ENCODE measurements at regions not wholly inside any gene's neighbourhood (a gene's known extent, or its start where the extent isn't known, plus 50 kb on each side); places are given as distances from the start of the nearest gene placed in this dataset.

- Mint-ChIP-seq H3K9me3 (0 out of 2 replicates have a peak, but pooled peaks cover 3% of the 10 kb centered on the region), H3K36me3 (no peaks in the 10 kb centered on the region), H3K27me3 (ENCODE audit: low read depth) (no peaks in the 10 kb centered on the region; the same call in 1 of the 2 replicates), H3K27ac (no peak overlapping the region; the same call in 1 of the 2 replicates), H3K4me3 (no peak overlapping the region), H3K4me1 (no peaks in the 10 kb centered on the region)
- ATAC-seq (no peak), DNase-seq (ENCODE audit: low spot score) (no peak)
- CTCF ChIA-PET, result no interaction called here
- POLR2A ChIA-PET, result no interaction called here
- no peak for TF ChIP-seq RORB (CRISPR knock-in tag; IDR thresholded peaks at IDR 0.05)
- no peak for TF ChIP-seq ETV6 (CRISPR knock-in tag; IDR thresholded peaks at IDR 0.05)
- no peak for TF ChIP-seq ZNF317 (CRISPR knock-in tag; IDR thresholded peaks at IDR 0.05; ENCODE audit: borderline replicate concordance, low read depth)
- TF ChIP-seq AFF4 (CRISPR knock-in tag; IDR thresholded peaks at IDR 0.05; ENCODE audit: borderline replicate concordance), result no peak
- no peak for TF ChIP-seq E2F1 (CRISPR knock-in tag; IDR thresholded peaks at IDR 0.05)
- TF ChIP-seq ZNF281 (CRISPR knock-in tag; IDR thresholded peaks at IDR 0.05), result no peak
- no peak for TF ChIP-seq GTF2I (CRISPR knock-in tag; conservative IDR thresholded peaks at IDR 0.05)
- TF ChIP-seq CTCF (IDR thresholded peaks at IDR 0.05), result no peak
- TF ChIP-seq TEAD4 (CRISPR knock-in tag; IDR thresholded peaks at IDR 0.05), result no peak
- no peak for TF ChIP-seq ZBTB21 (CRISPR knock-in tag; IDR thresholded peaks at IDR 0.05; ENCODE audit: borderline replicate concordance)
- no peak for TF ChIP-seq IRF2 (CRISPR knock-in tag; IDR thresholded peaks at IDR 0.05; ENCODE audit: borderline replicate concordance, low read depth)
- TF ChIP-seq ZNF396 (CRISPR knock-in tag; IDR thresholded peaks at IDR 0.05; ENCODE audit: borderline replicate concordance), result no peak
- no peak for TF ChIP-seq ZNF263 (CRISPR knock-in tag; IDR thresholded peaks at IDR 0.05; ENCODE audit: low read depth)
- no peak for TF ChIP-seq ZNF232 (CRISPR knock-in tag; IDR thresholded peaks at IDR 0.05)
- no peak for TF ChIP-seq HMGXB4 (CRISPR knock-in tag; IDR thresholded peaks at IDR 0.05)
- TF ChIP-seq TCF7 (CRISPR knock-in tag; IDR thresholded peaks at IDR 0.05; ENCODE audit: low read depth), result no peak
- TF ChIP-seq MYBL2 (CRISPR knock-in tag; IDR thresholded peaks at IDR 0.05), result no peak
- no peak for TF ChIP-seq USF1 (CRISPR knock-in tag; IDR thresholded peaks at IDR 0.05)
- TF ChIP-seq PRDM15 (CRISPR knock-in tag; IDR thresholded peaks at IDR 0.05), result no peak
These were observed 56.3 kb upstream of the PCSK6 start for GRCh38 chr15:101545548-101546505.
